ENCODE measurements at regions not wholly inside any gene's neighbourhood (a gene's known extent, or its start where the extent isn't known, plus 50 kb on each side); places are given as distances from the start of the nearest gene placed in this dataset.

- no peaks in the 10 kb centered on the region; the same call in 1 of the 2 replicates for H3F3A ChIP-seq (replicated peaks; ENCODE audit: low read depth)
- no peaks in the 10 kb centered on the region for H3K79me2 ChIP-seq (replicated peaks; ENCODE audit: insufficient read depth)
- no peaks in the 10 kb centered on the region for H3K27me3 ChIP-seq (ENCODE audit: insufficient read depth)
- TF ChIP-seq POLR2AphosphoS5 (IDR thresholded peaks at IDR 0.05; ENCODE audit: low read depth), result no peak
- TF ChIP-seq REST (IDR thresholded peaks at IDR 0.05; ENCODE audit: unreplicated experiment), result no peak
- TF ChIP-seq ZNF331 (CRISPR knock-in tag; IDR thresholded peaks at IDR 0.05; ENCODE audit: low read depth), result no peak
- TF ChIP-seq ZNF114 (CRISPR knock-in tag; IDR thresholded peaks at IDR 0.05), result no peak
- TF ChIP-seq NANOG (IDR thresholded peaks at IDR 0.05; ENCODE audit: borderline replicate concordance), result no peak
- no peak for TF ChIP-seq EZH2 (IDR thresholded peaks at IDR 0.05; ENCODE audit: low read depth, unreplicated experiment)
- TF ChIP-seq ETS1 (IDR thresholded peaks at IDR 0.05), result no peak
- TF ChIP-seq JUNB (IDR thresholded peaks at IDR 0.05; ENCODE audit: unreplicated experiment), result no peak
- TF ChIP-seq EZH2phosphoT487 (IDR thresholded peaks at IDR 0.05; ENCODE audit: unreplicated experiment), result no peak
- TF ChIP-seq STAT1 (IDR thresholded peaks at IDR 0.05; ENCODE audit: unreplicated experiment), result no peak
- no peak for TF ChIP-seq ZNF462 (CRISPR knock-in tag; IDR thresholded peaks at IDR 0.05)
- no peak for TF ChIP-seq CREB1 (CRISPR knock-in tag; IDR thresholded peaks at IDR 0.05; ENCODE audit: low read depth)
- no peak for TF ChIP-seq CTCF (conservative IDR thresholded peaks at IDR 0.05; ENCODE audit: low read depth in 2 of 2)
- no peaks in the 10 kb centered on the region for H3K4me1 Mint-ChIP-seq
- no peaks in the 10 kb centered on the region for H3K36me3 Mint-ChIP-seq (ENCODE audit: low read depth)
- H3K27me3 Mint-ChIP-seq (ENCODE audit: insufficient read depth, low read depth, poor library complexity), result peaks cover 4% of the 10 kb centered on the region
- H3K27ac ChIP-seq (ENCODE audit: low read depth), result no peak overlapping the region
- H3K4me1 ChIP-seq (ENCODE audit: insufficient read depth), result peaks cover under 1% of the 10 kb centered on the region; the same call in 1 of the 2 replicates
- no peaks in the 10 kb centered on the region for H3K9me3 Mint-ChIP-seq
- H3K4me3 Mint-ChIP-seq, result no peak overlapping the region
- DNase-seq (ENCODE audit: low spot score), result no peak
- no peaks in the 10 kb centered on the region for H3K36me3 ChIP-seq (ENCODE audit: insufficient read depth)
- no peak overlapping the region for H3K27ac Mint-ChIP-seq
- no peak for ATAC-seq
- H4K20me1 ChIP-seq (replicated peaks; ENCODE audit: insufficient read depth), result no peaks in the 10 kb centered on the region
- no peaks in the 10 kb centered on the region; the same call in 1 of the 2 replicates for H3K9me2 ChIP-seq (ENCODE audit: insufficient read depth)
- H3K4me2 ChIP-seq, result no peak overlapping the region
- H2AFZ ChIP-seq, result peak overlapping the region; percentile 56; the same call in 1 of the 2 replicates
- H3K4me3 ChIP-seq, result no peak overlapping the region
Observed at GRCh38 chr4:58761563-58761962, 1651.4 kb upstream of the IGFBP7 start.

Data from GM23338 (cell line).